ENCODE measurements at regions not wholly inside any gene's neighbourhood (a gene's known extent, or its start where the extent isn't known, plus 50 kb on each side); places are given as distances from the start of the nearest gene placed in this dataset.

DNA sequence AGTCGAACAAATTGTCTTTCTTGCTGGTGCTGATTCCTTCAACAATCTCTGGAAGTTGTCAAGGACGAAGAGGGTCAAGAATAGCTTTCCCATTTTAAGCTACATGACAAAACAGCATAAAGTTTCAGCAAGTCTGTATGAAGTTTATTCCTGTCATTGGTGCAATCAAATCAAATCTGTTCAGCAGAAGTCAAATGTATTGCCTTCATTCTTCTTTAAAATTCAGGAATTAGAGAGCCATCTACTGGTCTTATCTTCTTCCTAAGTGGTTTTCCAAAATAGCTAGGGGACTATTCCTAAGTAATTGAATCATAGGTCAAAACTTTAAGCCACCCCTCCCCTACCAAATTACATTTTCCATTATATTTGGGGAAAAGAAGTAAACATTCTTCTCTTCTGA, 990.2 kb downstream of the GALC start:
- no peak for DNase-seq (ENCODE audit: low spot score)
- intact Hi-C loops (cut with DNase I) = no loop called here

GRCh38 chr14:87001333-87001732, 991.6 kb downstream of the GALC start:
- DNase-seq (ENCODE audit: low spot score) = no peak
- intact Hi-C loops (cut with DNase I) = no loop called here

DNA sequence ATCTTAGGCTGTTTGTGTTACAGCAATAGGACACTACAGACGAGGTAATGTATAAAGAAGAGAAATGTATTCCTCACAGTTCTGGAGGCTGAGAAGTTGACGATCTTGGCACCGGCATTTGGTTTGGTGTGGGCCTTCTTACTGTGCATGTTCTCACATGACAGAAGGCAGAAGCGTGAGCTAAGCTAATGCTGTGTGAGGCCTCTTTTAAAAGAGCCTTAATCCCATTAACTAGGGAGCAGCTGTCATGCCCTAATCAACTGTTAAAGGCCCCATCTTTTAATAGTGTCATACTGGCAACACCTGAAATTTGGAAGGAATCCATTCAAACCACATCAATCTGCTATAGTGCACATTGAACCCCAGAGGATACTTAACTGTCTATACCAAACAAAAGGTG, 992.9 kb downstream of the GALC start:
- intact Hi-C loops (cut with DNase I) = no loop called here
- DNase-seq (ENCODE audit: low spot score) = no peak

GRCh38 chr14:86999036-86999435, 993.9 kb downstream of the GALC start:
- intact Hi-C loops (cut with DNase I) = no loop called here
- DNase-seq (ENCODE audit: low spot score) = no peak

GRCh38 chr14:86997271-86997670, 995.7 kb downstream of the GALC start:
- intact Hi-C loops (cut with DNase I) = no loop called here
- DNase-seq (ENCODE audit: low spot score) = no peak

- DNase-seq (ENCODE audit: low spot score) = no peak
- intact Hi-C loops (cut with DNase I) = no loop called here
Measured at GRCh38 chr14:86990396-86990795, 1002.6 kb downstream of the GALC start.

- no peak for DNase-seq (ENCODE audit: low spot score)
- intact Hi-C loops (cut with DNase I) = no loop called here
Measured at GRCh38 chr14:86989285-86989684, 1003.7 kb downstream of the GALC start.

DNA sequence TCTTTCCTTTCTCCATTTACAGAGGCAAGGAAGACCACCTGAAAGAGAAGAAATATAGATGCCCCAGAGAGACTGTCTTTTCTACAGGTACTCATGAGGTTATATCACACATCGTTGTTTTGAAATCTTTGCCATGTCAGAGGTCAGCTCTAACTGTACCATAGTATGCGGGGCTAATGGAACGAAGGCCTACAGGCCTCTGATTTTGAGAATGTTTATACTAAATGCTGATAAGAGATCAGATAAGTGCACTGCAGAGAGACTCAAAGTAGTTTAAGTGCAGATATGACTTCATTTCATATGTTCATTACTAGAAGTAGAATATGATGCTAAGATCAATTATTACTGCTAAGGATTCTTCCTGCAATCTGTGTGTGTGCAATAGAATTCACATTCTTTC, 1005.0 kb downstream of the GALC start:
- DNase-seq (ENCODE audit: low spot score) = no peak
- intact Hi-C loops (cut with DNase I) = no loop called here

DNA sequence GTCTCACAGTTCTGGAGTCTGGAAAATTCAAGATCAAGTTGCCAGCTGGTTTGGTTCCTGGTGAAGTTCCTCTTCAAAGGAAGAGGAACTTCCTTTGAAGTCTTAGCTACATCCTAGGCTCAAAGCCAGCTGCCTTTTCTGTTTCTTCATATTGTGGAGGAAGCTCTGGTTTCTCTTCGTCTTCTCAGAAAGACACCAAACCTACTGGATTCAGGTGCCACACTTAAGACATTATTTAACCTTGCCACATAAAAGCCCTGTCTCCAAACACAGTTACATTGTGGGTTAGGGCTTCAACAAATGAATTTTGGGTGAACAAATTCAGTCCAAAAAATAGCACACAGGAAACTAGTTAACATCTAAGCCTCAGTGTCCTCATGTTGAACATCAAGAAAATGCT, 1019.8 kb downstream of the GALC start:
- intact Hi-C loops (cut with DNase I) = no loop called here
- no peak for DNase-seq (ENCODE audit: low spot score)

- DNase-seq (ENCODE audit: low spot score) = no peak
- intact Hi-C loops (cut with DNase I) = no loop called here
Measured at GRCh38 chr14:86971292-86971691, 1021.7 kb downstream of the GALC start.

GRCh38 chr14:86961106-86961716, 1031.8 kb downstream of the GALC start:
- intact Hi-C loops (cut with DNase I) = no loop called here
- no peak for DNase-seq (ENCODE audit: low spot score)

DNA sequence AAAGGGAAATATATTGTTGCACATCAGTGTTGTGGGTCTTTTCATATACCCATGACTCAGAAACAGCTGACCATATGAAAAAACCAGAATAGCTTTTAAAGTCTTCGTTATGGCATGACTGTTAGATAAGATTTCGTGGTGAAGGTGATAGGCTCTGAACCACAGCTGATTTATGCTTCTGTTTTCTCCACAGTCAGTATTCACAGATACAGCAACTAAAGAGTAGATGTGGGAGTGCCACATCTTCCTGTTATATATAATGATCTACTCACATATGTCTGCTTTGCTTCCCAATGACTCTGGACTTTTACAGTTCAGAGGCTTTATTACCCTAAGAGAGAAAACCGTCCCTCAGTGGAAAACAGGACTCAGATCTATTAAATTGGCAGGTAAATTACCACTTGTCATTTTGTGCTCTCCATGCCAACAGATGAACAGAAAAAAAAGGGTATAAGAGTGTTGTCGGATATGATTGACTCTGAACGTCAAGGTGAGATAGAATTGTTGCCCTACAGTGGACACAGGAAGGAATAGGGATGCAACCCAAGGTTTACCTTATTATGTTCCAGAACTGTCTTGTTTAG, 1037.1 kb downstream of the GALC start:
- intact Hi-C loops (cut with DNase I) = no loop called here
- DNase-seq (ENCODE audit: low spot score) = no peak

DNA sequence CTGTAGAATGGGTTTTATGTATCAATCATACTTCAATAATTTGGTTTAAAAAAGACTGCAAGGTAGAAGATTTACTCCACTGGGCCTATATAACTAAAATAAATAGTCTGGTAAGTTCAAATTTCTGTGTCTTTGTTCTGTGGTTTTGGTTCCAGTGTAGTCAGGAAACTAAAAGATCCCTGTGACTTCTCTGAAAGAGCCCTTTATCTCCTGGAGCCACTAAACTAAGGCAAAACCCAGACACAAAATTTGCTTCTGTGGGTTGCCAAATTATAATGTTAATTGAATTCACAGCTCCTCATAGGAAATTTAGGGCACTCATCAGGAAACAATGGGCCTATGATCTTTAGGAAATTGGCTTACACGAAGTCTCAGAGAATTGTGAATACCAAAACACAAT, 1038.4 kb downstream of the GALC start:
- intact Hi-C loops (cut with DNase I) = no loop called here

DNA sequence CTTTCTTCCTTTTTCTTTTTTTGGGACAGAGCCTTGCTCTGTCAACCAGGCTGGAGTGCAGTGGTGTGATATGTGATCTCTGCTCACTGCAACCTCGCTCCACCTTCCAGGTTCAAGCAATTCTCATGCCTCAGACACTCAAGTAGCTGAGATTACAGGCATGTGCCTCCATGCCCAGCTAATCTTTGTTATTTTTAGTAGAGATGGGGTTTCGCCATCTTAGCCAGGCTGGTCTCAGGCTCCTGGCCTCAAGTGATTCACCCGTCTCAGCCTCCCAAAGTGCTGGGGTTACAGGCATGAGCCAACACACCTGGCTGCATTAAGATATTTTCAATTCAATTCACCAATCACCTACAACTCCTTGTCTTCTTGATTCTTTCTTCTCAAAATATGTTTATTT, 1046.5 kb downstream of the GALC start:
- DNase-seq (ENCODE audit: low spot score) = no peak
- intact Hi-C loops (cut with DNase I) = no loop called here

More for the DNA sequence above, 1038.4 kb downstream of the GALC start:
- DNase-seq (ENCODE audit: low spot score) = no peak

DNA sequence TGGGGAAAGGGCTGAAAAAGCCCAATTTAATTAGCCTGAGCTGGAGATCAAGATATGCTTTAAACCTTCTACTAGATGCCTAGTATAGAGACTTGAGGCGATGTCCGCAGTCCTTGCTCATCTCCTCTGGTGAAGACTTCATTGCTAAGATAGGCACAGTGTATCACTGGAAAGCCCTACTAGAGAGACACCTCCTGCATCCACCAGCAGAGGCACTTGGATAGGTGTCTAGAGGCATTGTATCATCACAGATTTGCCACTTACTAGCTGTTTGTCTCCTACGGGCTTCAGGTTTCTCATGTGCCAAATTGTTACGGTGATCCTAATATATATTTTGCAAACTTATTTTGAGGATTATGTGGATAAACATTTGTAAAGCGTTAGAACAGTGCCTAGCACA, 1048.5 kb downstream of the GALC start:
- no peak for DNase-seq (ENCODE audit: low spot score)
- intact Hi-C loops (cut with DNase I) = no loop called here

GRCh38 chr14:86943391-86944365, 1049.3 kb downstream of the GALC start:
- no peak for DNase-seq (ENCODE audit: low spot score)
- intact Hi-C loops (cut with DNase I) = no loop called here

GRCh38 chr14:86942936-86943335, 1050.0 kb downstream of the GALC start:
- DNase-seq (ENCODE audit: low spot score) = no peak
- intact Hi-C loops (cut with DNase I) = no loop called here

- intact Hi-C loops (cut with DNase I) = no loop called here
- DNase-seq (ENCODE audit: low spot score) = no peak
Measured at GRCh38 chr14:86940106-86940505, 1052.9 kb downstream of the GALC start.

GRCh38 chr14:86938320-86938719, 1054.7 kb downstream of the GALC start:
- intact Hi-C loops (cut with DNase I) = no loop called here
- no peak for DNase-seq (ENCODE audit: low spot score)

GRCh38 chr14:86936556-86936955, 1056.4 kb downstream of the GALC start:
- no peak for DNase-seq (ENCODE audit: low spot score)
- intact Hi-C loops (cut with DNase I) = no loop called here

All from posterior vena cava (tissue), 2 donors.